IMR-90 (cell line): ENCODE measurements at regions not wholly inside any gene's neighbourhood (a gene's known extent, or its start where the extent isn't known, plus 50 kb on each side); places are given as distances from the start of the nearest gene placed in this dataset.

ENCODE experiments used
- ATAC-seq: fragments of 200-7000 bp; cut with Tn5 transposase; 2 replicates; pipeline ENCODE4 v1.9.1; 2020; ENCODE audit warnings: low read depth, mild to moderate bottlenecking, moderate library complexity
- BruUV-seq: library from RNA; stranded (reverse); fragments of 400-500 nt; replicated peaks from 2 replicates; lab custom pipeline; 2021; lab: Mats Ljungman, UMichigan
- CTCF ChIA-PET: fragments of 300-600 bp; formaldehyde crosslinking; extraction: SDS; loops from one replicate; lab custom pipeline; 2021; ENCODE audit warnings: antibody characterized with exemption; lab: Yijun Ruan, JAX
- POLR2A ChIA-PET: fragments of 300-600 bp; sonication (Branson Sonifier 250); formaldehyde crosslinking; loops from one replicate; lab custom pipeline; 2022; ENCODE audit warnings: antibody characterized with exemption; ENCODE audit not compliant: unreplicated experiment; lab: Charles Lee
- DNase-seq: peaks from one replicate; pipeline ENCODE4 v3.0.0; 2013
- H2AFZ ChIP-seq: replicated peaks from 2 replicates; pipeline ENCODE3; 2013; ENCODE audit warnings: low read length, mild to moderate bottlenecking; ENCODE audit not compliant: poor library complexity
- H2AK5ac ChIP-seq: 2 replicates; pipeline ENCODE4 v1.6.1; 2013; ENCODE audit warnings: low read depth, low read length, inconsistent platforms
- H2AK9ac ChIP-seq: replicated peaks from 2 replicates; pipeline ENCODE3; 2013; ENCODE audit warnings: mild to moderate bottlenecking, low read depth, low read length, moderate library complexity; ENCODE audit not compliant: poor library complexity
- H2BK120ac ChIP-seq: 2 replicates; pipeline ENCODE4 v1.6.1; 2013; ENCODE audit warnings: low read depth, low read length, inconsistent platforms
- H2BK15ac ChIP-seq: 3 replicates; pipeline ENCODE4 v1.6.1; 2013; ENCODE audit warnings: low read depth, low read length, inconsistent platforms
- H2BK20ac ChIP-seq: 2 replicates; pipeline ENCODE4 v1.6.1; 2013; ENCODE audit warnings: low read depth, mild to moderate bottlenecking, inconsistent platforms, low read length, moderate library complexity
- H2BK5ac ChIP-seq: 2 replicates; pipeline ENCODE4 v1.6.1; 2013; ENCODE audit warnings: mild to moderate bottlenecking, low read depth, low read length, inconsistent platforms; ENCODE audit not compliant: poor library complexity, severe bottlenecking
- H3K14ac ChIP-seq: replicated peaks from 2 replicates; pipeline ENCODE4 v1.6.1; 2013; ENCODE audit warnings: low read depth, low read length, inconsistent platforms
- H3K18ac ChIP-seq: 2 replicates; pipeline ENCODE4 v1.6.1; 2013; ENCODE audit warnings: low read depth, low read length, control low read depth
- H3K23ac ChIP-seq: 2 replicates; pipeline ENCODE4 v1.6.1; 2013; ENCODE audit warnings: low read depth, low read length, inconsistent platforms
- H3K27ac ChIP-seq: 2 replicates; pipeline ENCODE4 v1.5.1; 2013; ENCODE audit warnings: mild to moderate bottlenecking, control low read depth, low read length; ENCODE audit not compliant: insufficient read depth
- H3K27me3 ChIP-seq: 2 replicates; pipeline ENCODE4 v1.6.1; 2013; ENCODE audit warnings: low read length; ENCODE audit not compliant: control insufficient read depth, insufficient read depth
- H3K36me3 ChIP-seq: 2 replicates; pipeline ENCODE4 v1.6.1; 2013; ENCODE audit warnings: low read length, mixed read lengths; ENCODE audit not compliant: control insufficient read depth, insufficient read depth
- H3K4ac ChIP-seq: 2 replicates; pipeline ENCODE4 v1.6.1; 2013; ENCODE audit warnings: low read depth, low read length, inconsistent platforms
- H3K4me1 ChIP-seq: 2 replicates; pipeline ENCODE4 v1.6.1; 2013; ENCODE audit warnings: low read length, mixed read lengths; ENCODE audit not compliant: control insufficient read depth, insufficient read depth
- H3K4me2 ChIP-seq: 2 replicates; pipeline ENCODE4 v1.6.1; 2013; ENCODE audit warnings: low read depth, mild to moderate bottlenecking, control low read depth, low read length, moderate library complexity
- H3K4me3 ChIP-seq: 2 replicates; pipeline ENCODE4 v1.5.1; 2013; ENCODE audit warnings: low read depth, mild to moderate bottlenecking, control low read depth, low read length, moderate library complexity; ENCODE audit not compliant: insufficient read depth
- H3K56ac ChIP-seq: 2 replicates; pipeline ENCODE4 v1.6.1; 2013; ENCODE audit warnings: low read length, inconsistent platforms; ENCODE audit not compliant: insufficient read depth; ENCODE audit errors: extremely low read depth
- H3K79me1 ChIP-seq, 2 experiments: 2 replicates each; pipeline ENCODE4 v1.6.1; 2013; ENCODE audit warnings: low read length in 2 of 2, inconsistent platforms in 1 of 2, low read depth in 1 of 2
- H3K9ac ChIP-seq: 2 replicates; pipeline ENCODE4 v1.6.1; 2013; ENCODE audit warnings: low read depth, low read length, control low read depth
- H3K9me1 ChIP-seq: 2 replicates; pipeline ENCODE4 v1.6.1; 2013; ENCODE audit warnings: low read length, inconsistent platforms; ENCODE audit not compliant: insufficient read depth
- H3K9me3 ChIP-seq: 2 replicates; pipeline ENCODE4 v1.6.1; 2013; ENCODE audit warnings: low read length; ENCODE audit not compliant: control insufficient read depth, insufficient read depth
- H4K20me1 ChIP-seq: 2 replicates; pipeline ENCODE4 v1.6.1; 2013; ENCODE audit warnings: low read length, inconsistent platforms; ENCODE audit not compliant: insufficient read depth
- H4K5ac ChIP-seq: 2 replicates; pipeline ENCODE4 v1.6.1; 2013; ENCODE audit warnings: mild to moderate bottlenecking, low read depth, low read length, control low read depth
- H4K8ac ChIP-seq, 2 experiments: 2 replicates each; pipeline ENCODE4 v1.6.1; 2013; ENCODE audit warnings: low read depth in 2 of 2, low read length in 2 of 2, control low read depth in 1 of 2, inconsistent platforms in 1 of 2
- H4K91ac ChIP-seq: 2 replicates; pipeline ENCODE4 v1.6.1; 2013; ENCODE audit warnings: low read depth, low read length, inconsistent platforms; ENCODE audit not compliant: insufficient read depth
- BHLHE40 ChIP-seq: fragments of 150-350 bp; IDR thresholded peaks from 2 replicates; pipeline ENCODE4 v1.6.1; 2016; ENCODE audit warnings: mild to moderate bottlenecking, low read depth, low read length
- CHD1 ChIP-seq: IDR thresholded peaks from 2 replicates; pipeline ENCODE4 v1.6.1; 2012; ENCODE audit warnings: low read depth, low read length, improper control_type of control experiment
- CTCF ChIP-seq: conservative IDR thresholded peaks from 2 replicates; pipeline ENCODE4 v1.5.1; 2012; ENCODE audit warnings: mild to moderate bottlenecking, low read depth, low read length, improper control_type of control experiment
- ELK1 ChIP-seq: fragments of 150-350 bp; IDR thresholded peaks from 2 replicates; pipeline ENCODE4 v1.6.1; 2016; ENCODE audit warnings: low read depth, mild to moderate bottlenecking, low read length, moderate library complexity, borderline replicate concordance
- FOS ChIP-seq: fragments of 150-350 bp; IDR thresholded peaks from 2 replicates; pipeline ENCODE4 v1.6.1; 2016; ENCODE audit warnings: low read depth, low read length
- MAFK ChIP-seq: IDR thresholded peaks from 2 replicates; pipeline ENCODE4 v1.6.1; 2012; ENCODE audit warnings: low read depth, low read length, improper control_type of control experiment
- MAZ ChIP-seq: IDR thresholded peaks from 2 replicates; pipeline ENCODE4 v1.6.1; 2012; ENCODE audit warnings: low read depth, mild to moderate bottlenecking, low read length, improper control_type of control experiment, moderate library complexity, borderline replicate concordance
- NFE2L2 ChIP-seq: fragments of 150-350 bp; IDR thresholded peaks from 2 replicates; pipeline ENCODE4 v1.6.1; 2016; ENCODE audit warnings: low read depth, mild to moderate bottlenecking, low read length
- POLR2A ChIP-seq: IDR thresholded peaks from 2 replicates; pipeline ENCODE4 v1.6.1; 2012; ENCODE audit warnings: mild to moderate bottlenecking, low read depth, low read length
- RAD21 ChIP-seq: IDR thresholded peaks from 2 replicates; pipeline ENCODE4 v1.6.1; 2012; ENCODE audit warnings: low read length, improper control_type of control experiment
- RCOR1 ChIP-seq: IDR thresholded peaks from 2 replicates; pipeline ENCODE4 v1.6.1; 2012; ENCODE audit warnings: mild to moderate bottlenecking, low read length, improper control_type of control experiment; ENCODE audit not compliant: insufficient replicate concordance
- RFX5 ChIP-seq: IDR thresholded peaks from 2 replicates; pipeline ENCODE4 v1.8.0; 2012; ENCODE audit warnings: low read depth, mild to moderate bottlenecking, low read length, moderate library complexity
- SMC3 ChIP-seq: fragments of 150-350 bp; IDR thresholded peaks from 2 replicates; pipeline ENCODE4 v1.6.1; 2016; ENCODE audit warnings: low read depth, mild to moderate bottlenecking, antibody characterized with exemption, low read length, moderate library complexity
- USF2 ChIP-seq: fragments of 150-350 bp; IDR thresholded peaks from 2 replicates; pipeline ENCODE4 v1.6.1; 2017; ENCODE audit warnings: mild to moderate bottlenecking, antibody characterized with exemption, low read length, low read depth
- WGBS, 2 experiments: methylation state at CpG; one replicate each; pipeline versions ENCODE4 v1.1.5 to v1.1.7; 2013; ENCODE audit warnings: missing lambda C conversion rate in 2 of 2; ENCODE audit not compliant: insufficient read length in 1 of 2; ENCODE audit errors: extremely low coverage in 2 of 2; 5-methylcytosine and 5-hydroxymethylcytosine counted together
- dilution Hi-C: fragments of 300-500 bp; cut with HindIII; formaldehyde crosslinking; loops from one replicate; pipeline ENCODE4 v1.14.3; 2018; ENCODE audit warnings: low sequenced_read_pairs; ENCODE audit not compliant: unreplicated experiment
- in situ Hi-C: fragments of 300-500 bp; cut with MboI; formaldehyde crosslinking; loops from 3 replicates; pipeline ENCODE4 v1.14.3; 2019; ENCODE audit warnings: low sequenced_read_pairs, inconsistent platforms, mixed read lengths
- intact Hi-C: fragments of 100-400 bp; cut with micrococcal nuclease; formaldehyde crosslinking; loops from 2 replicates; pipeline ENCODE4 v1.10.0; 2022

GRCh38 chr11:134792677-134793076 lies 380.6 kb upstream of the B3GAT1 start:
- H2AK5ac ChIP-seq: no peak overlapping the region
- H3K4ac ChIP-seq: no peak overlapping the region
- CTCF ChIA-PET: no interaction called here
- no peaks in the 10 kb centered on the region for H3K9me1 ChIP-seq
- H3K23ac ChIP-seq: no peak overlapping the region
- no peak overlapping the region for H4K8ac ChIP-seq
- H3K4me3 ChIP-seq: no peak overlapping the region
- no peak overlapping the region for H3K4me2 ChIP-seq
- dilution Hi-C loops (no loop called here), in situ Hi-C loops (no loop called here), intact Hi-C loops (no loop called here)
- no peaks in the 10 kb centered on the region for H3K4me1 ChIP-seq
- H3K27me3 ChIP-seq: no peaks in the 10 kb centered on the region
- no peaks in the 10 kb centered on the region for H3K79me1 ChIP-seq
- H3K9ac ChIP-seq: no peak overlapping the region
- TF ChIP-seq CTCF (no peak), NFE2L2 (no peak), SMC3 (no peak), USF2 (no peak), RCOR1 (no peak), POLR2A (no peak), BHLHE40 (no peak), RFX5 (no peak), RAD21 (no peak), ELK1 (no peak), MAZ (no peak), FOS (no peak), CHD1 (no peak), MAFK (no peak)
- no peak overlapping the region for H3K27ac ChIP-seq
- no peak overlapping the region for H2BK5ac ChIP-seq
- H3K14ac ChIP-seq: no peak overlapping the region
- BruUV-seq: no TSS peak
- DNase-seq: no peak
- no peak overlapping the region for H2BK120ac ChIP-seq
- no peak overlapping the region for H2BK15ac ChIP-seq
- H4K20me1 ChIP-seq: no peaks in the 10 kb centered on the region
- H4K5ac ChIP-seq: no peak overlapping the region
- no peak overlapping the region for H2BK20ac ChIP-seq
- H3K9me3 ChIP-seq: peaks cover 16% of the 10 kb centered on the region
- no peaks in the 10 kb centered on the region for H3K36me3 ChIP-seq
- H2AK9ac ChIP-seq: no peak overlapping the region
- no peak overlapping the region for H2AFZ ChIP-seq
- POLR2A ChIA-PET: no interaction called here
- no peak overlapping the region for H3K56ac ChIP-seq
- WGBS, 2 experiments: no CpG with 5 or more reads among the region's 5 CpGs
- no peak overlapping the region for H4K91ac ChIP-seq
- no peak for ATAC-seq
- no peak overlapping the region for H3K18ac ChIP-seq
